Duodenal mucosa (tissue), 2 donors: ENCODE measurements at regions not wholly inside any gene's neighbourhood (a gene's known extent, or its start where the extent isn't known, plus 50 kb on each side); places are given as distances from the start of the nearest gene placed in this dataset.

Experiments used
- H3K27ac ChIP-seq: one replicate; pipeline ENCODE4 v1.7.0; 2013; ENCODE audit warnings: low read depth, low read length
- H3K27me3 ChIP-seq, 2 donors: one replicate each; pipeline ENCODE4 v1.7.0; 2013; ENCODE audit warnings: low read length in 2 of 2, control low read depth in 1 of 2; ENCODE audit not compliant: insufficient read depth in 2 of 2, control insufficient read depth in 1 of 2
- H3K36me3 ChIP-seq, 2 donors: one replicate each; pipeline ENCODE4 v1.7.0; 2013; ENCODE audit warnings: low read length in 2 of 2, control low read depth in 1 of 2; ENCODE audit not compliant: insufficient read depth in 2 of 2, control insufficient read depth in 1 of 2
- H3K4me1 ChIP-seq, 2 donors: one replicate each; pipeline ENCODE4 v1.7.0; 2013; ENCODE audit warnings: low read length in 2 of 2, control low read depth in 1 of 2; ENCODE audit not compliant: insufficient read depth in 2 of 2, control insufficient read depth in 1 of 2
- H3K4me3 ChIP-seq, 2 donors: one replicate each; pipeline ENCODE4 v1.7.0; 2013; ENCODE audit warnings: low read length in 2 of 2, low read depth in 1 of 2
- H3K9ac ChIP-seq, 2 donors: one replicate each; pipeline ENCODE4 v1.7.0; 2013; ENCODE audit warnings: low read length in 2 of 2, low read depth in 1 of 2
- H3K9me3 ChIP-seq, 2 donors: one replicate each; pipeline ENCODE4 v1.7.0; 2013; ENCODE audit warnings: low read length in 2 of 2, control low read depth in 1 of 2; ENCODE audit not compliant: control insufficient read depth in 1 of 2

DNA sequence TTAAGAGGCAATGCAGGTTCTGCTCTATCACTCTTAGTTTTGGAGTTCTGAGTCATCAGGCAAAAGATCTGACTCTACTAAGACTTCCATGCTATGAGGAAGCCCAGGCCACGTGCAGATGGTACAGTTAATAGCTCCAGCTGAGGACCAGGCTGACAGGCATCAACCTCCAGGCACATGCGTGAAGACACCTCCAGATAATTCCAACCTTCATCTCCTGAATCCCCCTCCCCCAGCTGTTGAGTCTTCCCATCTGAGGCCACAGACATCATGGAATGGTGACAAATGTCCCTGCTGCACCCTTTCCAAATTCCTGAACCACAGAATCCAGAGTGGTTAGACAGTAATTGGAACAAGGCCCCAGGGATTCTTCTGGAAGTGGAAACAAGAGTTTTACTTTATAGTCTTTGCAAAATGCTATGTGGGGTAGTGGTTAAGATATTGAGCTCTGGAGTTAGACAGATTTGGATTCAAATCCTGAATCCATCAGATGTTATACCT is 183.8 kb downstream of the KLF5 start:
- no peaks in the 10 kb centered on the region for H3K9me3 ChIP-seq
- H3K9ac ChIP-seq, result no peak overlapping the region
- H3K4me3 ChIP-seq, result no peak overlapping the region
- no peaks in the 10 kb centered on the region for H3K36me3 ChIP-seq
- H3K27me3 ChIP-seq, result no peaks in the 10 kb centered on the region
- H3K27ac ChIP-seq, result no peak overlapping the region
- H3K4me1 ChIP-seq, result peaks cover 0 to 13% of the 10 kb centered on the region in 2 donors

DNA sequence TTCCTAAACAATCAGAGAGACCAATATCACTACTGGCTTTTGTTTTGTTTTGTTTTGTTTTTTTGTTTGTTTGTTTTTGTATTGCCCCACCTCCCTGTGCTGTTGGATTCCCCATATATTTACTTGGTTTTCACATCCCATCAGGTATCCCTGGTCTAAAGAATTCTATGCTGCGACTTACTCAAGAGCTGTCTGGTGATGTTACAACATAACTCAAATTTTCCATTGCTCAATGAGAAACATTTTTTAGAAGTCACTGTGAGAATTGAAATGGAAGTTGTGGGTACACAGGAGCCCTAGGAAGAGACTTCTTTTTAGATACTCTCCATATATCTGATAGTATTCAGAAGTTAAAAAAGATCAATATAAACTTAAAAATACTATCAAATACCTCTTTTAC is 181.4 kb downstream of the KLF5 start:
- Histone ChIP-seq H3K9ac (no peak overlapping the region), H3K9me3 (no peaks in the 10 kb centered on the region), H3K4me1 (peaks cover 0 to 13% of the 10 kb centered on the region in 2 donors), H3K27me3 (no peaks in the 10 kb centered on the region), H3K36me3 (no peaks in the 10 kb centered on the region), H3K4me3 (no peak overlapping the region), H3K27ac (no peak overlapping the region)

DNA sequence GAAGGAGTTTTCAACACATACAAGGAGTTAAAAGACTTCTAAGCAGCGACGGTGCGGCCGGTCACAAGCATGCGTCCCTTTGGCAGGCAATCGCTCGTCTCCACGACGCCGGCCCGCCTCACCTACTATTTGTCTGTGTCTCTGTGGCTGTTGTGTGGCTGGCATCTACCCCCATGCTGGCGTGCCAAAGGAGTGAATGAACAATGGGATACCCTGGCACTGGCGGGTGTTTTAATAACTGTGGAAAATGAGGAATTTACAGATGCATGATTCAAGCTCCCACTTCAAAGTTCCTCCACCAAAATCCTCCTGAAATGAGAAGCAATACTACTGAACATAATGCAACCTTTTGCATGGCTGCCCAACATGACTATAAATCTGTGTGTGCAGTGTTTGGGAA is 176.6 kb downstream of the KLF5 start:
- no peaks in the 10 kb centered on the region for H3K9me3 ChIP-seq
- no peaks in the 10 kb centered on the region for H3K4me1 ChIP-seq
- H3K4me3 ChIP-seq, result no peak overlapping the region
- H3K27me3 ChIP-seq, result no peaks in the 10 kb centered on the region
- no peaks in the 10 kb centered on the region for H3K36me3 ChIP-seq
- no peak overlapping the region for H3K9ac ChIP-seq
- H3K27ac ChIP-seq, result no peak overlapping the region

DNA sequence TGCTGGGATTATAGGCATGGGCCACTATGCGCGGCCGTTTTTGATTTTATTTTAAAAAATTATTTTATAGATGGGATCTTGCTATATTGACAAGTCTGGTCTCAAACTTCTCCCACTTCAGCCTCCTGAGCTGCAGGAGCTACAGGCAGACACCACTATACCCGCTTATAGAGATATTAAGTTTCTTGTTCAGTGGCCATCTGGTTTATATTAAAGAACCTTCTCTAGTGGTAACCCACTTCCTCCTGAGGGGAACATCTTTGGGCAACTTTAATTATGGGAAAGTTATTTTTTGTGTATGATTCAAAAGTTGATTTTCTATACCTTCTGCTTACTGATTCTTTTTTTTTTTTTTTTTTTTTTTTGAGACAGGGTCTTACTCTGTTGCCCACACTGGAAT is 172.7 kb downstream of the KLF5 start:
- Histone ChIP-seq H3K27me3 (no peaks in the 10 kb centered on the region), H3K4me1 (no peaks in the 10 kb centered on the region), H3K36me3 (no peaks in the 10 kb centered on the region), H3K9ac (no peak overlapping the region), H3K9me3 (no peaks in the 10 kb centered on the region), H3K27ac (no peak overlapping the region), H3K4me3 (no peak overlapping the region)

DNA sequence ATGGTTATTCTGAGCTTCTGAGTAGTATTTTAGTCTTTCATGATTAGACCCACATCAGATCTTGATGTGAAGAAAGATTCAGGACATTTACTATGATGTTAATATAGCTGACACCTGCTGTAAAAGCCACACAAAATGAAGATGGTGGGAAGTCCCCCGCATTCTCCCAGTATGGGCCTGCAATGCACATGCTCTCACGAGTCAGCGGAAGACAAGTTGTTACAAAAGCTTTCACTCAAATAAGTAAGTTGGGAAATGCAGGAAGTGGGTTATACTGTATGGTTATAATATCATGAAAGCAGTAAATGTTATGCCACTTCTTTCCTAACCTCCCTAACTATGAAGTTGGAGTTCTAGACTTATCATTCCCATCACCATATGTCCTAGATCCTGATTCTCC is 171.9 kb downstream of the KLF5 start:
- H3K27me3 ChIP-seq, result no peaks in the 10 kb centered on the region
- no peaks in the 10 kb centered on the region for H3K9me3 ChIP-seq
- no peak overlapping the region for H3K9ac ChIP-seq
- no peak overlapping the region for H3K27ac ChIP-seq
- peaks cover 0 to 3% of the 10 kb centered on the region in 2 donors for H3K4me1 ChIP-seq
- no peak overlapping the region for H3K4me3 ChIP-seq
- no peaks in the 10 kb centered on the region for H3K36me3 ChIP-seq

DNA sequence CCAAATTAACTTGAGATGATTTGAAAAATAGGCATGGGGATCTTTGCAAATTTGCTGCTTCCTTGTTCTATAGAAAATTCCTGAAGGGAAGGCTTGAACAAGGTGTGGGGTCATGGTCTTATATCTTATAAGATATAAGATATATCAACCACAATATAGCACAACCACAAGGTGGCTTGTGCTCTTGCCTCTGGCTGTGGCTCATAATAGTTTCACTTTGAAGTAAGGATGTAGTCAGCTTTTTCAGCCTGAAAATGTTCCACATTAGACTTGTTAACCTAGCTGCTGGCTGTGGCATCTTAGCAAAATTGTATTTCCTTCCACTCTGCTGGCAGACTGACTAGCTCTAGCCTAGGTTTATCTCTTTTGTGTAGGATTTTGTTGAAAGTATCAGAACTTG is 169.7 kb downstream of the KLF5 start:
- H3K9me3 ChIP-seq, result no peaks in the 10 kb centered on the region
- peaks cover 0 to 3% of the 10 kb centered on the region in 2 donors for H3K4me1 ChIP-seq
- H3K27me3 ChIP-seq, result no peaks in the 10 kb centered on the region
- no peak overlapping the region for H3K4me3 ChIP-seq
- no peaks in the 10 kb centered on the region for H3K36me3 ChIP-seq
- no peak overlapping the region for H3K27ac ChIP-seq
- H3K9ac ChIP-seq, result no peak overlapping the region

DNA sequence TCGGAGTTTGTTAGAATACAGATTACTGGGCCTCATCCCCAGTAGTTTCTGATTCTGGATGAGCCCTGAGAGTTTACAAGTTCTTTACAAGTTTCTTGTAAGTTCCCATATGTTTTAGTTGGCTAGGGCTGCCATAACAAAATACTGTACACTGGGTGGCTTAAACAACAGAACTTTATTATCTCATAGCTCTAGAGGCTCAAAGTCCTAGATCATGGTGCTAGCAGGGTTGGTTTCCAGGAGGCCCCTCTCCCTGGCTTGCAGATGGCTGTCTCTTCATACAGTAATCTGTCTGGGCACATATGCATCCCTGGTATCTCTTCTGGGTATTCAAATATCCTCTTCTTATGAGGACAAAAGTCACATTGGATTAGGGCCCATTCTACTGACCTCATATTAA is 167.2 kb downstream of the KLF5 start:
- no peaks in the 10 kb centered on the region for H3K27me3 ChIP-seq
- H3K36me3 ChIP-seq, result no peaks in the 10 kb centered on the region
- peaks cover 0 to 18% of the 10 kb centered on the region in 2 donors for H3K4me1 ChIP-seq
- H3K9me3 ChIP-seq, result no peaks in the 10 kb centered on the region
- no peak overlapping the region for H3K27ac ChIP-seq
- H3K9ac ChIP-seq, result no peak overlapping the region
- H3K4me3 ChIP-seq, result no peak overlapping the region

DNA sequence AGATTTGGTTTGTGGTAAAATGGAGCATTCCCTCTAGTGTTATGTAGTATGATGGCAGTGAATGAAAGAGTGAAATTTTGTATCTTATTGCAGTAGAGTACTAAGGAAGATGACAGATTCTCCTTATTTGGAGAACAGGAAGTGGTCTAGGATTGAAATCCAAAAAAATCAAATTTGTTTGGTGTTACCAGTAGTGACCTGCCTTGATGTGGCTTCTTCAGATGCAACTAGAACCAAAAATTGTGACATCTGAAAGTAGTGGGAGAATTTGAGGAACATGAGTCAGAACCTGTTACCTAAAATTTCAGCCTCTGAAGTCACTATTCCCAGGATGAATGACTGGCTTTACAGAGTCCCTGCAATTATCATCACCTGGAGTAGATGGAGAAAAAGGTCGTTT is 165.9 kb downstream of the KLF5 start:
- Histone ChIP-seq H3K27me3 (no peaks in the 10 kb centered on the region), H3K4me1 (peaks cover 0 to 19% of the 10 kb centered on the region in 2 donors), H3K36me3 (no peaks in the 10 kb centered on the region), H3K4me3 (no peak overlapping the region), H3K27ac (no peak overlapping the region), H3K9me3 (no peaks in the 10 kb centered on the region), H3K9ac (no peak overlapping the region)

DNA sequence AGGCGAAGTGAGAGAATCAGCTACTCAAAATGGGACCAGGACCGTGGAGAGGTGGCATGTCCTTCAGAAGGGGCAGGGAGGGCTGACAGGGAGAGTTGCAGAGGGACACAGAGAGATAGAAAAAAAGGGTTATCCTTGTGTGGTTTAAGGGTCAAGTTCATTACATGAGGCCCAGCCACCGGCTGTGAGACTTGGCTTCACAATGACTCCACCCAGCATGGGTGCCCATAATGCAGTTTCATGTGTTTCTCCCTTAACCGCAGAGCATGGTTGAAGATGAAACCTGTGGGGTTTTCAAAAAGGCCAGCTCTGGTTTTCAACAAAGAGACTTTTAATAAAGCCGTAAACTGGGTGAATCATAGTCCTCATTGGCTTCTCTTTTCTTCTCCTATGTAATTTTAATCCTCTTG is 164.6 kb downstream of the KLF5 start:
- no peak overlapping the region for H3K4me3 ChIP-seq
- no peak overlapping the region for H3K27ac ChIP-seq
- H3K9ac ChIP-seq, result no peak overlapping the region
- H3K4me1 ChIP-seq, result peaks cover 0 to 19% of the 10 kb centered on the region in 2 donors
- no peaks in the 10 kb centered on the region for H3K9me3 ChIP-seq
- H3K27me3 ChIP-seq, result no peaks in the 10 kb centered on the region
- no peaks in the 10 kb centered on the region for H3K36me3 ChIP-seq

DNA sequence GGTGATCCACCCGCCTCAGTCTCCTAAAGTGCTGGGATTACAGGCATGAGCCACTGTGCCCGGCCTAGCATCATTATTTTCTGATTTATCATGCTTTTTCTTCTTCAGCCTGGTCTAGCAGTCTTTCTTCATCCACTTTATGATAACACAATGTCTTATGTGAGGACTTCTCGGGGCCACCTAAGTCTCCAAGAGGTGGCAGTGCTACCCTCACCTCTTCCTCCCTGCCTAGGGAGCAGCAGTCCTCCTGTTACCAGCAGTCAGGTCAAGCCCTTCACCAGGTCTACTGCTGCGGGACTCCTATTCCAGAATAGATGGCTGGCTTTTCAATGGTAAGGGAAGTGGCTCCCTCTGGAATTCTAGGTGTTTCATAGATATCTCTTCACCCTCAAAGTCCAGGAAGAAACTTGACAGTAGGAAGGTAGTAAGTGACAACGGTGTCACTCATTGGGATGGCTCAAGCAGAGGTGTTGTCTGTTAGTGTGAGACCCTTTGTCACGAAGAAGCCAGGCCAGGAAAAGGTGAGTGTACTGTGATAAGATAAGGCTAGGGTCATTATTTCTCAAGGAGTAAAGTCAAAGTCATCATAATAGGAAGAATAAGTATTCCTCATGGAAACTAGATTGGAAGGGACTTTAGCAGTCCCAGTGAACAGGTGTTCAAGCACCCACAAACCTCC is 164.0 kb downstream of the KLF5 start:
- Histone ChIP-seq H3K27ac (no peak overlapping the region), H3K4me3 (no peak overlapping the region), H3K9me3 (no peaks in the 10 kb centered on the region), H3K36me3 (no peaks in the 10 kb centered on the region), H3K4me1 (peaks cover 0 to 19% of the 10 kb centered on the region in 2 donors), H3K27me3 (no peaks in the 10 kb centered on the region), H3K9ac (no peak overlapping the region)
